Urinary bladder (tissue), 3 donors: ENCODE measurements at regions not wholly inside any gene's neighbourhood (a gene's known extent, or its start where the extent isn't known, plus 50 kb on each side); places are given as distances from the start of the nearest gene placed in this dataset.

ENCODE experiments used
- DNase-seq: peaks from one replicate; pipeline ENCODE4 v3.0.0-alpha.2; 2015; ENCODE audit errors: extremely low spot score
- H3K27ac ChIP-seq: one replicate; pipeline ENCODE4 v1.5.1; 2013; ENCODE audit warnings: low read depth, mild to moderate bottlenecking, moderate library complexity
- H3K36me3 ChIP-seq: one replicate; pipeline ENCODE4 v1.6.1; 2013; ENCODE audit warnings: mild to moderate bottlenecking, moderate library complexity; ENCODE audit not compliant: insufficient read depth
- H3K4me1 ChIP-seq: one replicate; pipeline ENCODE4 v1.6.1; 2013; ENCODE audit warnings: mild to moderate bottlenecking, moderate library complexity; ENCODE audit not compliant: insufficient read depth
- H3K4me3 ChIP-seq: one replicate; pipeline ENCODE4 v1.5.1; 2013; ENCODE audit warnings: low read depth, low read length
- WGBS: extraction: QIAGEN DNeasy Blood & Tissue Kit; methylation state at CpG from one replicate; pipeline ENCODE4 v1.1.7; 2013; 5-methylcytosine and 5-hydroxymethylcytosine counted together
- donor health status: healthy with polysubstance abuse.
- donor health status: healthy.

DNA sequence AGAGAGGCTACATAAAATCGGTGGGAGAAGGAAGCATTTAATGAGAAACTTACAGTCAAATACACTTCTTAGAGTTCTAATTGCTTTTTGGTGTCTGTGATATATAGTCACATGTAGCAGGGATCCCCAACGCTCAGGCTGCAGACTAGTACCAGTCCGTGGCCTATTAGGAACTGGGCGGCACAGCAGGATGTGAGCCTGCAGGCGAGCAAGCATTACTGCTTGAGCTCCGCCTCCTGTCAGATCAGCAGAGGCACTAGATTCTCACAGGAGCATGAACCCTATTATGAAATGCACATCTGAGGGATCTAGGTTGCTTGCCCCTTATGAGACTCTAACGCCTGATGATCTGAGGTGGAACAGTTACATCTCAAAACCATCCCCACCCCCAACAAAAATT, 158.5 kb downstream of the TANC2 start:
- no peak overlapping the region for H3K27ac ChIP-seq
- H3K36me3 ChIP-seq, result no peaks in the 10 kb centered on the region
- no peak overlapping the region for H3K4me3 ChIP-seq
- WGBS, result 94% methylated on average over 7 of the region's 7 CpGs
- no peaks in the 10 kb centered on the region for H3K4me1 ChIP-seq
- no peak for DNase-seq

DNA sequence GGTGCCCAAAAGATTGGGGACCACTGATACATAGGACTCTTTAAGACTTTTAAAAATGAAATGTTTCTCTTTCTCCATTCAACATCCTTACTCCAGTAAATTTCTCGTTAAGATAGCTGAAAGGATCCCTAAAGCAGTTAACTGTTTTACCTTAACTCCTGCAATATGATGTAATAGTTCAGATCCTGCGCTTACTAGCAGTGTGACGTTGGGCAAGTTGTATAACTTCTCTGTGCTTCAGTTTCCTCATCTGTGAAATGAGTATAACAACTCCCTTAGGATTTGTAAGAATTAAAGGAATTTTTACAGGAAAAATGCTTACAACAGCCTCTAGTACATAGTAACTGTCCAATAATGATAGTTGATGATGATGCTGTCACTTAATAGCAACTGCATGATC, 158.9 kb downstream of the TANC2 start:
- no peaks in the 10 kb centered on the region for H3K36me3 ChIP-seq
- DNase-seq, result no peak
- no peak overlapping the region for H3K27ac ChIP-seq
- WGBS, result 88% methylated on average over 3 of the region's 3 CpGs
- no peaks in the 10 kb centered on the region for H3K4me1 ChIP-seq
- no peak overlapping the region for H3K4me3 ChIP-seq

DNA sequence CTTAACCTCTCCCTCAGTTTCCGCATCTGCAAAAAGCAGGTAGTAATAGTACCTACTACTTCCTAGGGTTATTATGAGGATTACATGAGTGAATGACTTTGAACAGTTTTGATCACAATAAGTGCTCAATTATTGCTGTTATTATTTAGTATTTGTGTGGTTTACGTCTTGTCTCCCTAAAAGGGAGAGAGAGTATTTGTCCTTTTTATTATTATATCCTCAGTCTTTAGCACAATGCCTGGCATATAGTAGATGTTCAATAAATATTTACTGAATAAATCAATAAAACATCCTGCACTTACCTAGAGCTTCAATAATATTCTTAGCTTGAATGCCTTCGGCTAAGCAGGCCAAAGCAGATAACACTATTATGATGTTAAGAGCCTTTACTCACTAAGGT, 160.0 kb downstream of the TANC2 start:
- 96% methylated on average over 3 of the region's 3 CpGs for WGBS
- H3K4me3 ChIP-seq, result no peak overlapping the region
- H3K4me1 ChIP-seq, result no peaks in the 10 kb centered on the region
- H3K36me3 ChIP-seq, result no peaks in the 10 kb centered on the region
- no peak overlapping the region for H3K27ac ChIP-seq
- DNase-seq, result no peak

DNA sequence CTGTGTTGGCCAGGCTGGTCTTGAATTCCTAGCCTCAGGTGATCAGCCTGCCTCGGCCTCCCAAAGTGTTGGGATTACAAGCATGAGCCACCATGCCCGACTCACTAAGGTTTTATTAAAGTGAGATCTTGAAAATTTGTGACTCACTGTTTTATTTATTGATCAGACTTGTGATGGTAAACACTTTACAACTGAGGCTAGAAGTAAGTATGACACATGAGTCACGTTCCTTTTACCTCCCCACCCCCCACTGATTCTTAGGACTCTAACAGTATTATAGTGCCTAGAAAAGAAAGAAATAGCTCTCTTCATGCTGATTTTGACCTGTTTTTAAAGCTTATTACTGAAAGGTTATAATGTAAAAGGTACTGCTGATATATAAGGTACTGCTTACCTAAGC, 160.6 kb downstream of the TANC2 start:
- Histone ChIP-seq H3K4me3 (no peak overlapping the region), H3K36me3 (no peaks in the 10 kb centered on the region), H3K4me1 (no peaks in the 10 kb centered on the region), H3K27ac (no peak overlapping the region)
- 83% methylated on average over 3 of the region's 3 CpGs for WGBS
- no peak for DNase-seq

DNA sequence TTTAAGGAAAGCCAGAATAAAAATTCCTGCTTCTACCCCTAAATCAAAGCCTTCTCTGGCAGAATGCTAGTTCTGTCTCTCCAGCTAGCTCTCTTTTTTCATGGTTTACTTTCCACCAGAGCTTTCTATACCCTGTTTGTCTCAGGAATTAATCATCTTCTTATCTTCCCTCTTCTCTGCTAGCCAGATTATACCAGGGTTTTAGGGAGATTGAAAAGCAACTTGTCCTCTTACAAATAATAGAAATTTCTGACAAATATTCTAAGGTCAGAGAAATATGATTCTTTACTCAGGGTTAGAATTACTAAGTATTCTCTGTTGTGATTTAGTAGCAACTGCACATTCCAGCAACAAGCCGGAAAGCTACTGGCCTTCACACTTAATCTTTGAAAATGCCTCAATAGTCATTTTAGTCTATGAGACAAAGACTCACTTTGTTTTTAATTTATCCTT, 166.4 kb downstream of the TANC2 start:
- H3K4me1 ChIP-seq, result no peaks in the 10 kb centered on the region
- WGBS, result 77% methylated on average over 1 of the region's 1 CpG
- DNase-seq, result no peak

DNA sequence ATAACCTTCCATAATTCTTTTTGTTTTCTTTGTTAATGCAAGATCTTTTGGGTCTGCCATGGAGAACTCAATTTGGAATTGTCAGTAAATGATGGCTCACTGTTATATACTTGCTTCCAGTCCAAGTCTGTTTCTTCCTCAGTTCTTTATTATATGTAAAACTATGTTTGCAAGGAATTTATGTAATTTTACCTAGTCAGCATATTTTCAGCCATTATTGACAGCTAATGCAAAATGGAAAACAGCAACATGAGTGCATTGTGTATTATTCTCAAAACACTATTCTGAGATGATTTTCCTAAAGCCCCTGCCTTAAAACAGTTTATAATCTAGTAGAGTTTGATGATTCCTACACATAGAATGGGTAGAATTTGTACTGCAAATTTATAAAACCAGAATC, 167.5 kb downstream of the TANC2 start:
- no peak for DNase-seq
- no peaks in the 10 kb centered on the region for H3K4me1 ChIP-seq
- H3K4me3 ChIP-seq, result no peak overlapping the region
- H3K36me3 ChIP-seq, result peaks cover 1% of the 10 kb centered on the region
- H3K27ac ChIP-seq, result no peak overlapping the region

More for the DNA sequence above, 166.4 kb downstream of the TANC2 start:
- Histone ChIP-seq H3K4me3 (no peak overlapping the region), H3K27ac (no peak overlapping the region), H3K36me3 (peaks cover 1% of the 10 kb centered on the region)

DNA sequence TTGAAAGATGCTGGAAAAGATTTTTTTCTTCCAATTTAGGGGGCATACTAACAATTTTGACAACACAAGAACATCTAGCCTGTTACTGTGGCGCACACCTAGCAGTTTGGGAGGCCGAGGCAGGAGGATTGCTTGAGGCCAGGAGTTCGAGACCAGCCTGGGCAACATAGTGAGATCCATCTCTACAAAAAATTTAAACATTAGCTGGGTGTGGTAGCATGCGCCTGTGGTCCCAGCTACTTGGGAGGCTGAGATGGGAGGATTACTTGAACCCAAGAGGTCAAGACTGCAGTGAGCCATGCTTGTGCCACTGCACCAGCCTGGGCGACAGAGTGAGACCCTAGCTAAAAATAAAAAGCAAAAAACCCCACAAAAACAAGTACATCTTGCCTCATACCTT, 168.8 kb downstream of the TANC2 start:
- Histone ChIP-seq H3K27ac (no peak overlapping the region), H3K4me1 (no peaks in the 10 kb centered on the region), H3K4me3 (no peak overlapping the region), H3K36me3 (peaks cover 1% of the 10 kb centered on the region)
- no peak for DNase-seq
- WGBS, result 97% methylated on average over 5 of the region's 5 CpGs

DNA sequence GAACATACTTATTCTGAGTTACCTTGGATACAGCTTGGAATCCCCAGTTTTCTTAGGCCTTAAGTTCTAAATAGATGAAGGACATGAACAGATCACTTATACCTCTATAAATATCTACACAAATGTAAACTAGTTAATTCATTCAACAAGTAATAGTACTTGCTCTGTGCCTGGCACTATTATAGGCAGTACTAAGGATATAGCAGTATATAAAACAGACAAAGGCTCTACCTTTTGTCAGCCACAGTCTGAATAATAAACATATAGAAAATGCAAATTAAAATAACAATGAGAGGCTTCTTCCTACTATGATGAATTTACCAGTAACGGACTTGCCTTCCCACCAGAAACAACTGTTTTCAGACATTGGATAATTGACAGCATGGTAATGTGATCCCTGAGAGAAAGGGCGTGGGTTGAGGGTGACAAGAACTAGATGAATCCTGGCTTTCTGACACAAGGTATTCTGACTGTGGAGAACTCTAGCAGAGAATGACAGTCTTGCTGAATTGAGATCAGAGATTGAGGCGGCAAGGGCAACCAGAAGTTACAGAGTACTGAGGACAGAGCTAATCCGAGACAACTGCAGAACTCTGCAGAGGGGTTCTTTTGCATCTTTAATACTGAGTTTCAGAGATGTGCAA, 170.5 kb downstream of the TANC2 start:
- Histone ChIP-seq H3K4me1 (no peaks in the 10 kb centered on the region), H3K4me3 (no peak overlapping the region), H3K27ac (no peak overlapping the region), H3K36me3 (peaks cover 1% of the 10 kb centered on the region)
- WGBS, result 96% methylated on average over 4 of the region's 4 CpGs
- no peak for DNase-seq

DNA sequence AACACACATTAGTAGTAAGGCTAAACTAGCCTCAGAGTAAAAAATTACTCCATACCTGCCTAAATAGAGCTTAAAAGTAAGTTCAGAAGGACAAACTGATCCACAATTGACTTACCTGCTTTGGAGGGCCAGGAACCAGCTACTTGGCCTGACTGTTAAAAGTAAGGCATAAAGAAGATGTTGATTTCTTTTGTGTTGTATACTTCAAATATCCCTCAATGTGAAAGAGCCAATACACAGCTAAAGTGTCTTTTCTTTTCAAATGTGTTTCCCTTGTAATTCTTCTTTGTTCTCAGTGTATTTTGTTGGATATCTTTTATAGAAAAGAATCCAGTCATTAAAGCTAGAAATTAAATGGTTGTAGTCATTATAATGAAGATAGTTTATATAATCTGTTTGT, 171.1 kb downstream of the TANC2 start:
- Histone ChIP-seq H3K36me3 (peaks cover 1% of the 10 kb centered on the region), H3K4me1 (no peaks in the 10 kb centered on the region), H3K27ac (no peak overlapping the region), H3K4me3 (no peak overlapping the region)
- DNase-seq, result no peak

DNA sequence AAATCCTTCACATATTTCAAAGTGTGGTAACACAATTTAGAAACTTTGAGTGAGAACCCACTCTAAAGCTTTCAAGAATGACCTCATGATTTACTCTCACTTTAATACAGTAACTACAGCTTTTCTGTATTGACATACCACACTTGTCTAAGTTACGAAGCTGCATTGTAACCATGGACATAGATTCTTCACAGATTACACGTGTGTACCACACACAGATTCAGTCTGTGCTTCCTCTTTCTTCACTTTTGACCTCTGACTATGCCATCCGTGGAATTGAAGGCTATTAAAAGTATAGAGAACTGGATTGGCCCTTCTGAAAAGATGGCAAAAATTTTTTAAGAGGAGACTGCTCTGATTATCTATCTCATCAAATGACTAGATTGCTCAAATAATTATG, 172.7 kb downstream of the TANC2 start:
- H3K27ac ChIP-seq, result no peak overlapping the region
- H3K36me3 ChIP-seq, result peaks cover 1% of the 10 kb centered on the region
- 50% methylated on average over 3 of the region's 3 CpGs for WGBS
- no peak for DNase-seq
- H3K4me1 ChIP-seq, result no peaks in the 10 kb centered on the region
- no peak overlapping the region for H3K4me3 ChIP-seq

DNA sequence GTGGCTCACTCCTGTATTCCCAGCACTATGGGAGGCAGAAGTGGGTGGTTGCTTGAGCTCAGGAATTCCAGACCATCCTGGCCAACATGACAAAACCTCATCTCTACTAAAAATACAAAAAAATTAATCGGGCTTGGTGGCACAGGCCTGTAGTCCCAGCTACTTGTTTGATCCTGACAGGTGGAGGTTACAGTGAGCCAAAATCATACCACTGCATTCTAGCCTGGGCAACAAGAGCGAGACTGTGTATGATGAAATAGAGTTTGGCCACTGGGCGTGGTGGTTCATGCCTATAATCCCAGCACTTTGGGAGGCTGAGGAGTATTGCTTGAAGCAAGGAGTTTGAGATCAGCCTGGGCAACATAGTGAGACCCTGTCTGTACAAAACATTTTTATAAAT, 173.3 kb downstream of the TANC2 start:
- Histone ChIP-seq H3K27ac (no peak overlapping the region), H3K4me3 (no peak overlapping the region), H3K36me3 (peaks cover 1% of the 10 kb centered on the region), H3K4me1 (no peaks in the 10 kb centered on the region)
- no peak for DNase-seq
- 97% methylated on average over 3 of the region's 3 CpGs for WGBS

DNA sequence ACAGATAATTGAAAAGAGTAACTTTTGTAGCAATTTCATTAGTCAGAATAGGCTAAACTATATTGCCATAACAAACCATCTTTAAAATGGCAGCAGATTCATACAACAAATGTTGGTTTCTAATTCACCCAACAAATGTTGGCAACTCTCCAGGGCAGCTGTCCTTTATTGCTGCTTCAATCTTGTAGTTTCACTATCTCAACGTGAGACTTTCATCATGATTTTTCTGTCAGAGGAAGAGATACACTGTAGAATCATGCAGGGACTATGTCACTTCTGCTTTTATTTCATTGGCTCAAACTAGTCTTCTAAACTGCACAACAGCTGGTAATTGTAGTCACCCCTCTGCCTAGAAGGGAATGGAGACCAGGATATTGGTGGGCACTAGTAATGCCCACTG, 174.2 kb downstream of the TANC2 start:
- Histone ChIP-seq H3K4me3 (no peak overlapping the region), H3K27ac (no peak overlapping the region), H3K4me1 (no peaks in the 10 kb centered on the region), H3K36me3 (peaks cover 1% of the 10 kb centered on the region)
- DNase-seq, result no peak
- WGBS, result 31% methylated on average over 1 of the region's 1 CpG

DNA sequence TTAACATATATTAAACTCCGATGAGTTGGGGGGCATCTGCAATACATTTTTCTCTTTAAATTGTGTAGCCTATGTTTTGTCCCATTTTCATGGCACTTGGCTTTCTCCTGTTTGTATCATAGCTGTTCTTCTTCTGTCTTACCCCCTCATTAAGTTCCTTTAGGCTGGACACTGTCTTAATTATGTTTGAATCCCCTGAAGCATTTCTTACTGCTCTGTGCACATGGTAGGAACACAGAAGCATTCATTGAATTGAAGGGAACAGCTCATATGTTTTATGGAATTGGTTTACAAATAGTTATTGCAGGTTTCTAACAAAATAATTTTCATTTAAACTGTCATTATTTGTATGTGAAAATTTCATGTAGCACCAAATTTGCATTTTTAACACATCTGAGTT, 176.8 kb downstream of the TANC2 start:
- H3K36me3 ChIP-seq, result no peaks in the 10 kb centered on the region
- DNase-seq, result no peak
- WGBS, result 100% methylated on average over 1 of the region's 1 CpG
- no peaks in the 10 kb centered on the region for H3K4me1 ChIP-seq
- H3K27ac ChIP-seq, result no peak overlapping the region
- no peak overlapping the region for H3K4me3 ChIP-seq

DNA sequence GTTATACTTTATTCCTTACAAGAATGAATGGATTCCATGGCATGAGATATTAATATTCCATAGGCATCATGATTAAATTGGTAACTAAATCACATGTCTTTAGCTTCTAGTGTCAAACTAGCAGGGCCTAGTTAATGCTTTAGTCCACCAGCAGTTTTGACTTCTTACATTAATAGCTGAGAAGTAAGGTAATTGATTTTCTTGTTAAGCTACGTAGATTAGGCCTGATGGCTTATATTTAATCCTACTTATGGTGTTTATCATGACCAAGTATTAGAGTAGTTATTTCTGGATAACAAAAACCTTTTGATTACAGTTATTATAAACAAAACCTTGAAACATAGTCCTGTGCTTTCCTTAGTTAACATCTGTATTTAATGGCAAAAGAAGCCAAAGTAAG, 184.5 kb downstream of the TANC2 start:
- no peaks in the 10 kb centered on the region for H3K36me3 ChIP-seq
- no peaks in the 10 kb centered on the region for H3K4me1 ChIP-seq
- WGBS, result 38% methylated on average over 1 of the region's 1 CpG
- DNase-seq, result no peak
- H3K4me3 ChIP-seq, result no peak overlapping the region
- H3K27ac ChIP-seq, result no peak overlapping the region

DNA sequence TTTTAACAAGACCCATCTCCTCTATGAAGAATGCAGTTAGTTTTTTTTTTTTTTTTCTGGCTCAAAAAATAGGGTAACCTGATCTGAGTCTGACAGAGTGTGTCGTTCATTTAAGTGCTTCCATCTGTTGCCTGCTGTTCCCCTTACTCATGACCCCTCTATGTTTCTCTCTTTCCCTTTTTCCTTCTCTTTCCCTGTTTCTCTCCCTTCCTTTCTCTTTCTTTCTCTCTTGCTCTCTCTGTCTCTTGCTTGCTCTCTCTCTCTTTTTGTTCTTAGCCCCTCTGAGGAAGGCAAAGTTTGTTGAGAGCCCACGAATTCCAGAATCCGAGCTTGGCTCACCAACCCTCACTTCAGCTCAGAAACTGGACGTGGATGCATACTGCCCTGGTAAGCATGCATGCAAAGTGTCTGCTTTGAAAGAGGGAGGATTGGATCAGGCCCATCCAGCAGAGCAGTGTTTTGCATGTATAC, 185.0 kb downstream of the TANC2 start:
- no peak for DNase-seq
- H3K4me3 ChIP-seq, result no peak overlapping the region
- no peaks in the 10 kb centered on the region for H3K36me3 ChIP-seq
- no peak overlapping the region for H3K27ac ChIP-seq
- 23% methylated on average over 4 of the region's 4 CpGs for WGBS
- H3K4me1 ChIP-seq, result no peaks in the 10 kb centered on the region
